ENCODE measurements at regions not wholly inside any gene's neighbourhood (a gene's known extent, or its start where the extent isn't known, plus 50 kb on each side); places are given as distances from the start of the nearest gene placed in this dataset.

DNA sequence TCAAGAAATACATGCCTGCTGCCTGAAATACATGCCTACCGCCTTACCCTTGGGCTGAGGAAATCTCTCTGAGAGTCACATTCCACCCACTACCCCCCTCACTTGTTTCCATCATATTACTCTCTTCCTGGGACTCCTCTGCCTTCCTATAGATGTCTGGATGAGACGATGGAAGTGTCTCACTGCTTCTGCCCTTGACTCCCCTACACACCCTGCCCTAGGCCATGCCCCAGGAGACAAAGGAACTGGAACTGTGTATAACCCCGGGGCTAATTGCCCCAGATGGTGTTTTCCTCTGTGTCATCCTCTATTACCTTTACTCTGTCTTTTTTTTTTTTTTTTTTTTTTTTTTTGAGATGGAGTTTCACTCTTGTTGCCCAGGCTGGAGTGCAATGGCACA lies 102.0 kb downstream of the GTPBP8 start:
- POLR2A ChIA-PET (ENCODE audit: low non-redundant PET), result no interaction called here
- CTCF ChIA-PET, result no interaction called here
- H3K27ac ChIP-seq, result no peak overlapping the region
- no peak for DNase-seq (ENCODE audit: low spot score)
- TF ChIP-seq, protein P1, sequence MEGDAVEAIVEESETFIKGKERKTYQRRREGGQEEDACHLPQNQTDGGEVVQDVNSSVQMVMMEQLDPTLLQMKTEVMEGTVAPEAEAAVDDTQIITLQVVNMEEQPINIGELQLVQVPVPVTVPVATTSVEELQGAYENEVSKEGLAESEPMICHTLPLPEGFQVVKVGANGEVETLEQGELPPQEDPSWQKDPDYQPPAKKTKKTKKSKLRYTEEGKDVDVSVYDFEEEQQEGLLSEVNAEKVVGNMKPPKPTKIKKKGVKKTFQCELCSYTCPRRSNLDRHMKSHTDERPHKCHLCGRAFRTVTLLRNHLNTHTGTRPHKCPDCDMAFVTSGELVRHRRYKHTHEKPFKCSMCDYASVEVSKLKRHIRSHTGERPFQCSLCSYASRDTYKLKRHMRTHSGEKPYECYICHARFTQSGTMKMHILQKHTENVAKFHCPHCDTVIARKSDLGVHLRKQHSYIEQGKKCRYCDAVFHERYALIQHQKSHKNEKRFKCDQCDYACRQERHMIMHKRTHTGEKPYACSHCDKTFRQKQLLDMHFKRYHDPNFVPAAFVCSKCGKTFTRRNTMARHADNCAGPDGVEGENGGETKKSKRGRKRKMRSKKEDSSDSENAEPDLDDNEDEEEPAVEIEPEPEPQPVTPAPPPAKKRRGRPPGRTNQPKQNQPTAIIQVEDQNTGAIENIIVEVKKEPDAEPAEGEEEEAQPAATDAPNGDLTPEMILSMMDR (conservative IDR thresholded peaks at IDR 0.05; ENCODE audit: low read depth), result no peak

DNA sequence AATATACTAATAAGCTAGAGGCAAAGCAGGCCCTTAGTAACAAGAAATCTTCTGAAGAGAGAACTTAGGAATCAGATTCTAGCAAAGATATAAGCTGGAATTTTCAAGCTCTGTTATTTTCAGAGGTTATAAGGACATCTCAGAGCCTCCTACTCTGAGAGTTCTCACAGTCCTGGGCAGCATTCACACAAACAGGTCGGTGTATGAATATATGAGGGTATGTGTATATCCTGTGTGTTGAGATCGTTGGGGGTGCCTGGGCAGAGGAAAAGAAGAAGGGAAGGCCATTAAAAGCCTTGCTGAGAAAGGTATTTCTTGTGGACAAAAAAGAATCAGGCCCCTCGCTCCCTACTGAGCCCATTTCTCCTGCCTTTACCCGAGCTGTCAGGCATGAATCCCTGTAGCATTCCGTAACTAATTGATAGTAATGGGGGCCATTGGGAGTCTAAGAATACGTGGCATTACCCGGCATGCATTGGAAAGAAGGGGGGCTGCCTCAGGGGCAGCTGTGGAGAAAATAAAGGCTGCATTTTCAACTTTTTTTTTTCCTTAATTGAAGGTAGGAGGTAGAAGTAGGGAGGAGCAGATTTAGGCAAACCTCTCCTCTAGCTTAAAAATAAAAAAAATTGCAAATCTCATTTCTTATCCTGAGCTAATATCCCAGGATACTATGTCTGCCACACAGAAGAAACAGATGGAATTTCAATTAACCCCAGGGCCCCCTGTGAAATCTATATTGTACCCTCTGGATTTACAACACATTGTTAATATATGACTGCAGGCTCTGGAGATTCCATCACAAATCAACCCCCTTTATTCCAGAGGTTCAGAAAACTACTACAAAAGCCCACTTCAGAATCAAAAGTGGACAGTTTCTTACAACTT lies 103.8 kb downstream of the GTPBP8 start:
- no peak overlapping the region for H3K27ac ChIP-seq
- ChIA-PET POLR2A (ENCODE audit: low non-redundant PET) (no interaction called here), CTCF (no interaction called here)
- TF ChIP-seq, protein P1 (conservative IDR thresholded peaks at IDR 0.05; ENCODE audit: low read depth), result no peak
- no peak for DNase-seq (ENCODE audit: low spot score)

DNA sequence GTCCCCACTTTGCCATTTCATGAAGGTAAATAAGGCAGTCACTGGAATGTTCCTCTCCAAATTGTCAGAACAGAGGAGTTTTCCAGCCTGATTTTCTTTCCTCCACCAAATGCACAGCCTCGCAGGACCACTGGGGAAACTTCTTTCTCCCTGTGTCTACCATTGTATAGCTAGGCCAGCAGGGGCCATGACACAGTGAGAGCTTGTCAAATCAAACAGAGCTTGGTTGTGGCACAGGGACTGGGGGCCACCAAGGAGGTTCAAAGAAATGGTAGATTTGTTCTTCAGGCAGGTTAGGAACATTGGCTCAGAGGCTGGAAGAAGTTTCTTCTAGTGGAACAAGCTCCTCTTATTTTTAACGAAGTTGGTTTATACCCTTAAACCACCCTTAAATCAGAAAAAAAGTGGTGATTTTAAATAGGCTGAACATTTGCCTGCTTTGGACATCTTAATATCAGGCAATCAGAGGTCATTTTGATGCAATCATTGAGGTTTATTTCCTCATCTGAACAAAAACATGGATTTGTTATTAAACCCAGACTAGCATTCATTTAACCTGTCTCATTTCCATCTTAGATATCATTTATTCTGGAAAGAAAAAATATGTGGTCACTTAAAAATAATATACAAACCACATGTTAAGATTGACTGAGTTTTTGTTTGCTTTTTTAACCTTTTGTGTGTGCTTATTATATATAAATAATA lies 105.6 kb downstream of the GTPBP8 start:
- TF ChIP-seq, protein P1 (conservative IDR thresholded peaks at IDR 0.05; ENCODE audit: low read depth), result no peak
- CTCF ChIA-PET, result no interaction called here
- no peak for DNase-seq (ENCODE audit: low spot score)
- H3K27ac ChIP-seq, result no peak overlapping the region
- POLR2A ChIA-PET (ENCODE audit: low non-redundant PET), result no interaction called here

DNA sequence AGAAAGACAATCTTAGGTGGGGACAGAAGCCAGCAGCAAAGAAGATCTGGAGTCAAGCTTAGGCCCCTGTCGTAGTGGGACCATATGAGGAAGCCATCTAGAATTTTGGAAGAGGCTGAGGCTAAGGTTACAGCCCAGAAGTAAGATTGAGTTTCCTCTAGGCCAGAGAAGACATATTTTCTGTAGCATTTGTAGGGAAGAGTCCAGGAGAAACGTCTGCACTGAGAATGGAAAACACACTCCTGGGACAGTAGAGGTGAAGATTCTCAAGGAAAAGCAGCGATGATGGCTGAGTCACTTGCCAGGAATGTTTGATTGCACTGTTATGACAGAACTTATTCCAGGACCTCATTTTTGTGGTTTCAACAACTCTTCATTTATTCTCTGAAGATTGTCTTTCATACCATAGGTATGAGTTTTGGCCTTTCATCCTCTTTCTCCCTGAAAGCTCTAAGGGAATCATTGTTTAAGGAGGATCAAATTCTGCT lies 107.2 kb downstream of the GTPBP8 start:
- ChIA-PET CTCF (interaction anchor here (1.0 to 1.1 kb wide), 2 partner anchors 10 to 17 kb away, joined by 3 to 5 read pairs; no protein-coding TSS in a partner anchor), POLR2A (ENCODE audit: low non-redundant PET) (no interaction called here)
- no peak overlapping the region for H3K27ac ChIP-seq
- peak; percentile 78 for DNase-seq (ENCODE audit: low spot score)
- TF ChIP-seq, protein P1 (conservative IDR thresholded peaks at IDR 0.05; ENCODE audit: low read depth), result no peak

DNA sequence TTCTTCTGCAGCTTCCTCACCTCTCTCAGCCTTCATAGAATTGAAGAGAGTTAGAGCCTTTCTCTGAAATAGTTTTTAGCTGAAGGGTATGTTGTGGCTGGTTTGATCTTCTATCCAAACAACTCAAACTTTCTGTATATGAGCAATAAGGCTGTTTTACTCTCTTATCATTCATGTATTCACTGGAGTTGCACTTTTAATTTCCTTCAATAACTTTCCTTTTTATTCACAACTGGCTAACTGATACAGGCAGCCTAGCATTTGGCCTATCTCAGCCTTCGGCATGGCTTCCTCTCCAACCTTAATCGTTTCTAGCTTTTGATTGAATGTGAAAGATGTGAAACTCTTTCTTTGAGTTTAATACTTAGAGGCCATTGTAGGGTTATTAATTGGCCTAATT lies 109.3 kb downstream of the GTPBP8 start:
- ChIA-PET CTCF (interaction anchor here (0.6 to 1.0 kb wide), 2 partner anchors 125 to 188 kb away, joined by 3 to 6 read pairs; no protein-coding TSS in a partner anchor), POLR2A (ENCODE audit: low non-redundant PET) (no interaction called here)
- no peak overlapping the region for H3K27ac ChIP-seq

DNA sequence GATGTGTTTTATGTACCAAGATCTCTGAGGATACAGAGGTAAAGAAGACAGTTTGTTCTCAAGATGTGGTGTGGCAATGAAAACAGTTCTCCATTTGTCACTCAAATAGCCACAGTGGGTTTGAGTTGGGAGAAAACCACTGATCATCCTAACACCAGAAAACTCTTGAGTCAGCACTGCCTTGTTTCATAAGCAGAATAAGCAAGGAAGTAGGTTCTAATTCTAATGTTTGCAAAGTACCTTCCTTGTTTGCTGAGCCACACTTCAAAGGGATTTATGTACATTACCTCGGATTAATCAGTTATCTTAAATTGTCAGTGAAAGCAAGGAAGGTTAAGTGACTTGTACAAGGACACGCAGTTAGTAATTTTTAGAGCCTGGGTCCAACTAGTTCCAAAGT lies 107.8 kb upstream of the BOC start:
- POLR2A ChIA-PET (ENCODE audit: low non-redundant PET), result no interaction called here
- H3K27ac ChIP-seq, result no peak overlapping the region
- no peak for DNase-seq (ENCODE audit: low spot score)
- TF ChIP-seq, protein P1 (conservative IDR thresholded peaks at IDR 0.05; ENCODE audit: low read depth), result no peak
- CTCF ChIA-PET, result no interaction called here

More for the DNA sequence above, 109.3 kb downstream of the GTPBP8 start:
- TF ChIP-seq, protein P1 (conservative IDR thresholded peaks at IDR 0.05; ENCODE audit: low read depth), result no peak
- DNase-seq (ENCODE audit: low spot score), result no peak

Data from RWPE1 (cell line).